ENCODE measurements at regions not wholly inside any gene's neighbourhood (a gene's known extent, or its start where the extent isn't known, plus 50 kb on each side); places are given as distances from the start of the nearest gene placed in this dataset.
"Not testable (repeated sequence)": the region's sequence is repeated elsewhere in the genome, so short reads cannot be mapped to it uniquely, and the experiment has no call there.

DNA sequence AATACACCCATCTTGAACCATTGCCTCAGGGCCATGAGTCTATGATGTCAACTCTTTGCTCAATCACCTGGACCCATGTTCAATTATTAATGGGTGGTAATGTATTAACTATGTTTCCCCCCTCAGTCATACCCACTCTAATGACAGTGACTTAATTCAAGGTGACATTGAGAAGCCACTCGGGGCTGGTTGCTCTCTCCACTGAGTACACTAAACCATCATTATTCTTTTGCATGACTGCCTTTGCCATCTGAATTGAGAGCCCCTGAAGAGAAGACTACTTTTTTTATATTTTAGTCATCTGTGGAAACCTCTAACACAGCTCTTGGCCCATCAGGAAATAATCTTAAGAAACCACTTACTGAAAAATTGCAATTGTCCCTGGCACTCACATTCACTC is 139.2 kb upstream of the SOX21 start:
- H3K27ac ChIP-seq, result no peak overlapping the region
- TF ChIP-seq, protein P1, sequence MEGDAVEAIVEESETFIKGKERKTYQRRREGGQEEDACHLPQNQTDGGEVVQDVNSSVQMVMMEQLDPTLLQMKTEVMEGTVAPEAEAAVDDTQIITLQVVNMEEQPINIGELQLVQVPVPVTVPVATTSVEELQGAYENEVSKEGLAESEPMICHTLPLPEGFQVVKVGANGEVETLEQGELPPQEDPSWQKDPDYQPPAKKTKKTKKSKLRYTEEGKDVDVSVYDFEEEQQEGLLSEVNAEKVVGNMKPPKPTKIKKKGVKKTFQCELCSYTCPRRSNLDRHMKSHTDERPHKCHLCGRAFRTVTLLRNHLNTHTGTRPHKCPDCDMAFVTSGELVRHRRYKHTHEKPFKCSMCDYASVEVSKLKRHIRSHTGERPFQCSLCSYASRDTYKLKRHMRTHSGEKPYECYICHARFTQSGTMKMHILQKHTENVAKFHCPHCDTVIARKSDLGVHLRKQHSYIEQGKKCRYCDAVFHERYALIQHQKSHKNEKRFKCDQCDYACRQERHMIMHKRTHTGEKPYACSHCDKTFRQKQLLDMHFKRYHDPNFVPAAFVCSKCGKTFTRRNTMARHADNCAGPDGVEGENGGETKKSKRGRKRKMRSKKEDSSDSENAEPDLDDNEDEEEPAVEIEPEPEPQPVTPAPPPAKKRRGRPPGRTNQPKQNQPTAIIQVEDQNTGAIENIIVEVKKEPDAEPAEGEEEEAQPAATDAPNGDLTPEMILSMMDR (conservative IDR thresholded peaks at IDR 0.05), result no peak

DNA sequence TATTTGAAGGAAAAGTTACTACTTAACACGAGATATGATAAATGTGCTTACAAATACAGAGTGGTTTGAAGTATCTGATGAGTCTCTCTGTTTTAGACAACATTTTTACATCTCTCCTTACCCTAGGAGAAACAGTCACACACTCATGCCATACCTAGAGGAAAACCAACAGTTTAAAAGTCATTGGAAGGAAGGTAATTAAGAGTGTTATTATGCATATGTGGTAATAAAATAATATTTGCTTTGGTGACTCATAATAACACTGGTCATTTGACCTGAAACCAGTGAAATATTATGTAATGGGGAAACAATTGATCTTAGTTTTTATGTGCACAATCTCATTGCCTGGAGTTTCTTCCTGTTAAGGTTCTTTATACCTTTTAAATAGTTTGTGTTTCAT is 136.9 kb upstream of the SOX21 start:
- no peak overlapping the region for H3K27ac ChIP-seq
- TF ChIP-seq, protein P1 (conservative IDR thresholded peaks at IDR 0.05), result no peak

DNA sequence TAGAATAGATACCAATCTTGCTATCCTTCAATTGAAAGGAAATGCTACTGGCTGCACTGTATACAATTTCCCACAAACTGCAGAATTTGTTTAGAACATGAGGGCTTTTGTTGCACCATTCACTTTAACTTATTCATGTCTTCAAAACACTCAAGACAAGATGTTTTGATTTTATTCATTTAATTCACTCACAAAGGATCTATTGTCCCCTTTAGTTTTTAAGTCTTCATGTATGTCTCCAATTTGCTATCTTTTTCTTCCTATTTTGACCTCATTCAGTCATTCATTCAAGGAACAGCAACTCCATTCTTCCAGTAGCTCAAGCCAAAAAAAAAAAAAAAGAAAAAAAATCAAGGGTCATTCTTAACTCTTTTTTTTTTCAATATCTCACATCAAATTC is 130.6 kb upstream of the SOX21 start:
- TF ChIP-seq, protein P1 (conservative IDR thresholded peaks at IDR 0.05), result no peak
- no peak overlapping the region for H3K27ac ChIP-seq

DNA sequence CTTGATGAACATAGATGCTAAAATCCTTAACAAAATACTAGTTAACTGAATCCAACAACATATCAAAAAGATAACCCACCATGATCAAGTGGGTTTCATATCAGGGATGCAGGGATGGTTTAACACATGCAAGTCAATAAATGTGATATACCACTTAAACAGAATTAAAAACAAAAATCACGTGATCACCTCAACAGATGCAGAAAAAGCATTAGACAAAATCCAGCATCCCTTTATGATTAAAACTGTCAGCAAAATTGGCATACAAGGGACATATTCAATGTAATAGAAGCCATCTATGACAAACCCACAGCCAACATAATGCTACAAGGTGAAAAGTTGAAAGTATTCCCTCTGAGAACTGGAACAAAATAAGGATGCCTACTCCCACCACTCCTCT is 124.7 kb upstream of the SOX21 start:
- H3K27ac ChIP-seq, result not testable (repeated sequence)

DNA sequence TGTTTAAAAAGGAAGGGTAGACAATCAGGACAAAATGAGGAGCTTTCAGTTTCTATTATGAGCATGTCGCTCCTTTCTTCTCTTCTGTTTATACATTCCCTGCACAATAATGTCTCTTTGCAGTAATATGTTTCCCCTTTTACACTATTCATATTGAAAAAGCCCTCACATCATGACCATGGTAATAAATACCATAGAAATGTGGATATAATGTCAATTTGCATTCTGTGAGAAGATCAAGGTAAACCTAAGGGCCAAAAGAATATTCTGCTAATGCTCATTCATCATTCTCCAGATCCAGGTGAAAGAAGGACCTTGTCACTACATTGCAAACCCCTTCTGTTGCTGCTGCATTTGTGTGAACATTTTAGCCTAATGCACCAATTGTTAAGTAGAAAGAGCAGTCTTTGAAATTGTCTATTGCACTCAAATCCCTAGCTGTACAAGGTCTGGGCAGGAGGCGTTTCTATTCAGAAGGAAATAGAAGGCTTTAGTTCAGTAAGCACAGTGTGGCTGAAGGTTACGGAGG is 117.6 kb upstream of the SOX21 start:
- TF ChIP-seq, protein P1 (conservative IDR thresholded peaks at IDR 0.05), result no peak

DNA sequence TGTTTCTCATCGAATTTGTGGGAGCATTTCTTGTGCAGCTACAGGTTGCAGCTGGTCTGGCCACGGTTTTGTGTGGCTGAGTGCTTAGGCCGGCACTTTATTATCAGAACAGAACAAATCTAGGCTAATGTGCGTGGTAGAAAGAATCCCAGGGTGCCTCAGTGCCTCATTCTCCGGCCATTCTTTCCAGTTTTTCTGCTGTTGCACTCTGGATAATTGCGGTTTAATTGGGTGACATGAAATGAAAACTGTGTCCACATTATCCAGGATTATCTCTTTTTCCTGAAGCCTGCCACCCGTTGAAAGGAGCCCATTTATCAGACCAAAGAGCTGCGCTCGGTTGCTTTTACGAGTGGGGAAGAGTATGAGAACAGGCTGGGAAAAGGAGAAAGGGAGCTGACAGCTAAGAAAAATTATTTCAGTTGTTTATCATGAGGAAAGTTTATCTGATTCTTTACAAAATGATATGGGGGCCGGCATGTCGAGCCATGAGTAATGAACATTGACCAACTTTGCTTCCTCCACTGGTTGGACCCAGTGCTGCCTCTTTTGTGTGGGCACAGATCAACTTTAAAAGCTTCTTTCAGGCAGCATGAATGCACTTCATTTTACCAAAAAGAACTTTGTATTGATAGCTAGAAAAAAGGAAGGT is 117.0 kb upstream of the SOX21 start:
- TF ChIP-seq, protein P1 (conservative IDR thresholded peaks at IDR 0.05), result no peak
- no peak overlapping the region for H3K27ac ChIP-seq

More for the DNA sequence above, 117.6 kb upstream of the SOX21 start:
- H3K27ac ChIP-seq, result no peak overlapping the region

DNA sequence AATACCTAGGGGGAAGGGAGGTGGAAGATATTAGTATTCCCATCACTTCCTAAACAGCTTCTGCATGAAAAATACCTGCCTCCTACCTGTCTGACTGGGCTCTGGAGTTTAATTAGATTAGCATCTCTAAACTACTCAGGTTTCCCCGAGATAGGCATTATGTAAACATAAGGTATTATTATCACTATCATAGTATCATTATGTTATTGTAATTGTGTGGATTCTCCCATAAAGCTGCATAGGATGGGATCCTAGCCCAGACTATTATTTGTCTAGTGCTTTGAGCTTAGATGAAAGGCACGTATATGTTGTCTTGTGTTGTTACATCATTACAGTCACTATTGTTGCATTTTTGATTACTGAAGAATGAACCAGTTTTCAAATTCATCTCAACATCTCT is 115.2 kb upstream of the SOX21 start:
- no peak overlapping the region for H3K27ac ChIP-seq
- TF ChIP-seq, protein P1 (conservative IDR thresholded peaks at IDR 0.05), result no peak

DNA sequence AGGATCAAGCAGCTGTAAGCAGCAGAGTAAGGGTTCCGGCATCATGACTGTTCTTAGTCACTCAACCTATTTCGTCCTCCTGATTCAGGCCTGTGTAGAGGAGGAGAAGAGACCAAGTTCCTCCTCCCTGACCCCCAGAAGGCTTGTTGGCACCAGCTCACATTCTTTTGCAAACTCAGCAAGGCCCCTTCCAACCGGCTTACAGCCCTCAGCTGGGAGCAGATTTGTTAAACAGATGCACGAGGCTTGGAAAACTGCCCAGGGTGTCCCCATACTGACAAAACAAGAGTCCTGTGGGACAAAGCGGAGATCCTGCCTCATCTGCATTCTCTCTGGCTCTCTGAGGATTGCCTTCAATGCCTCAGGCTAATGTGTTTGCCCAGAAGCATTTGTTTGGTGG is 113.2 kb upstream of the SOX21 start:
- TF ChIP-seq, protein P1 (conservative IDR thresholded peaks at IDR 0.05), result no peak
- no peak overlapping the region for H3K27ac ChIP-seq

Data from VCaP (cell line).